Astrocyte of the cerebellum (primary cell): ENCODE measurements at regions not wholly inside any gene's neighbourhood (a gene's known extent, or its start where the extent isn't known, plus 50 kb on each side); places are given as distances from the start of the nearest gene placed in this dataset.

ENCODE experiments used
- DNase-seq: peaks from one replicate; pipeline ENCODE4 v3.0.0-alpha.2; 2011; ENCODE audit warnings: low read depth
- H3K4me3 ChIP-seq: 2 replicates; pipeline ENCODE4 v1.5.1; 2011; ENCODE audit warnings: mild to moderate bottlenecking, low read depth, low read length, moderate library complexity
- in situ Hi-C: cut with HindIII; loops from 2 replicates; pipeline ENCODE4 v1.10.0; 2017; ENCODE audit warnings: low sequenced_read_pairs
- TF ChIP-seq, protein P1 (sequence below): IDR thresholded peaks from 2 replicates; pipeline ENCODE4 v1.5.1; 2012; ENCODE audit warnings: low read length, low read depth, moderate library complexity, mild to moderate bottlenecking; ENCODE audit errors: missing control alignments

DNA sequence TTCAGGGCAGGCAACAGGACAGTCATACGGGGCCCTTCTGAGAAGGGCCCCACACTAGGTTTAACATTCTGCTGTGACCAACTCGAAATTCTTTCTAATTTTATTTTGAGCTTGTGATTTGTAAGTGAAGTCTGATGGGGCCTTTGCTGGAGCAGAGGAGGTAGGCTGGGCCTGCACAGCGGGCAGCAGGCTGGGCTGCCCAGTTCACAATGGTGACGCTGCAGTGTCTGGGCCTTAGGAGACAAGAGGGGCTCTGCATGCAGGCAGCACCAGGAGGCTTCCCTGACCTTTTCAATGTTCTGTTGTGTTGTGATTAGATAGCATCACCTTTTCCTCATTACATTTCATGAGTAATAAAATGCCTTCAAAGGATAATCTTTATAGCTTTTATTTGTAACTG, 175.1 kb downstream of the CXCL12 start:
- DNase-seq: no peak
- H3K4me3 ChIP-seq: no peak overlapping the region
- in situ Hi-C loops: no loop called here
- TF ChIP-seq, protein P1, sequence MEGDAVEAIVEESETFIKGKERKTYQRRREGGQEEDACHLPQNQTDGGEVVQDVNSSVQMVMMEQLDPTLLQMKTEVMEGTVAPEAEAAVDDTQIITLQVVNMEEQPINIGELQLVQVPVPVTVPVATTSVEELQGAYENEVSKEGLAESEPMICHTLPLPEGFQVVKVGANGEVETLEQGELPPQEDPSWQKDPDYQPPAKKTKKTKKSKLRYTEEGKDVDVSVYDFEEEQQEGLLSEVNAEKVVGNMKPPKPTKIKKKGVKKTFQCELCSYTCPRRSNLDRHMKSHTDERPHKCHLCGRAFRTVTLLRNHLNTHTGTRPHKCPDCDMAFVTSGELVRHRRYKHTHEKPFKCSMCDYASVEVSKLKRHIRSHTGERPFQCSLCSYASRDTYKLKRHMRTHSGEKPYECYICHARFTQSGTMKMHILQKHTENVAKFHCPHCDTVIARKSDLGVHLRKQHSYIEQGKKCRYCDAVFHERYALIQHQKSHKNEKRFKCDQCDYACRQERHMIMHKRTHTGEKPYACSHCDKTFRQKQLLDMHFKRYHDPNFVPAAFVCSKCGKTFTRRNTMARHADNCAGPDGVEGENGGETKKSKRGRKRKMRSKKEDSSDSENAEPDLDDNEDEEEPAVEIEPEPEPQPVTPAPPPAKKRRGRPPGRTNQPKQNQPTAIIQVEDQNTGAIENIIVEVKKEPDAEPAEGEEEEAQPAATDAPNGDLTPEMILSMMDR: no peak

DNA sequence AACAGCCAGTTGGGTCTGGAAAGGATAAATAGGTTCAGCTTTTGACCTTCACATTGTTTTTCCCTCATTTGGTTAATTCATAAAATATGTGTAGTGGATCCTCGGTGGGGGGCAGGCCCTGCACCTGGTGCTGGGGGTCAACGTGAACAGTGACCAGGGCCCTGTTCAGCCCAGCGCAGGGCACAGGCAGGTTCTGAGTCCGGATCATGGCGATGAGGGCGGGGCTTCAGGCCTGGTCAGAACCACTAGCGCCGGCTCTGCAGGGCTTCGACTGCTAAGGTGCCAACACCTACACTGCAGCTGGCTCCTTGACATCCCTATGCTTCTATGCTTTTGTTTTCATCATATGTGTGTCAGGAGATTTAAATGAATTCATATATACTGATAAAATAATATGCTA, 177.7 kb downstream of the CXCL12 start:
- in situ Hi-C loops: no loop called here
- TF ChIP-seq, protein P1: no peak
- no peak overlapping the region for H3K4me3 ChIP-seq
- no peak for DNase-seq

DNA sequence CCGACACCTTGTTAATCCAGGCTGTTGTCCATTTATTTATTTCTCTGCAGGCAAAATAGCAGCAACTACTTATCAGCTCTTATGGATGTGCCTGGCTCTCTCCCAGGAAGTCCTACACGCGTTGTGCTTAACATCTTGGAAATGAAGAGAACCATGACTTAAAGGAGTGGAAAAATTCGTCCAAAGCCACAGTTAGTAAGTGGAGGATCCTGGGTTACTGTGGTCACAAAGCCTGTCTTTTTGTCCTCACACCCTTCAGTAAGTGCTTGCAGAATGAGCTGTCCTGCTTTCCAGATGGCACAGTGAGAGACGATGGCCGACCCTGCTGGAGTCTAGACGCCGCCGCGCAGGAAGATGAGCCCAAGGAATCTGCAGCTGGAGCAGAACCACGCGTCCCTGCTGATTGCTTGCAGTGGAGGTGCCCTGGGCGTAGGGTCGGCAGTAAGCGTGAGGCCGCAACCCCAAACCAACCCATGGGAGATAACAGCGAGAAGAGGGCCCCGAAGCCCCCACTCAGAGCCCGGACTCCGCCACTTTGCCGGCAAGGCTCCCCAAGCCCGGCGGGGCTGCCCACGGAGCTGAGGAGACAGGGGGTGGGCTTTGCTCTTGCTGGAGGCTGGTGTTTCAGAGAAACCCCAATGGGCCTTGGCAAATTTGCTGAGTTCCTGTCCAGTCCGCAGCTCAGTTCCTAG, 178.6 kb downstream of the CXCL12 start:
- H3K4me3 ChIP-seq: no peak overlapping the region
- in situ Hi-C loops: no loop called here
- TF ChIP-seq, protein P1: no peak
- DNase-seq: no peak

DNA sequence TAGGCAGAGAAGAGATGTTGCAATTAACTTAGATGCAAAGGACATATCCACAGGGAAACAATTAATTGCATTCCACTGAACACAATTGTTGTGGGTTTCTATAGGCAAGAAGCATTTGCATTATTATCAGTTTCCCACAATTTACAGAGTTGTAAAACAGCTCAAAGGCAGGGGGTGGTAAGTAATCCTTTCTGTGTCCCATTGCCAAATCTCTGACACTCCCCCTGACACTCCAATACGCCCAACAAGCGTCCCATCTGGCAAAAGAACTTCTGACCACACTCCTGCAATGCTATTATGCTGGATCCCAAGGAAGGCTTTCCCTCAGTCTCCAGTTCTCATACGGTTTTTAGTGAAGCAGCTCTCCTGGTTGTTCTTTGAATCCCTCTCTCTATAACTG, 179.8 kb downstream of the CXCL12 start:
- no peak overlapping the region for H3K4me3 ChIP-seq
- DNase-seq: no peak
- in situ Hi-C loops: no loop called here
- TF ChIP-seq, protein P1: no peak

DNA sequence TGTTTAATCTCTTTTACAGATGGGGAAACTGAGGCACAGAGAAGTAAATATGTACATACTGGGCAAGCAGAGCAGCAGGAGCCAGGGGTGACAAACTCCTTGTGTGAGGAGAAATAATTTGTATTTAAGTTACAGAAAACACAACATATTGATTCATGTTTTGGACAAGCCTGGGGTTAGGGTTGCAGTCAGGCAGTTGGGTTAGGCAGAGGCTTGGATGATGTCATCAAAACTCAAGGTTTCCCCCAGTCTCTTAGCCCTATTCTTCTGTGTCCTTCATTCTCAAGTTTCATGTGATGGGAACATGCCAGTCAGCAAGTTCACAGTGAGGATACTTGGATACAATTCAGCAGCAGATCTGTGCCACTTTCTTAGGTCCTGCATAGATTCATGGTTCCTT, 181.4 kb downstream of the CXCL12 start:
- no peak overlapping the region for H3K4me3 ChIP-seq
- no peak for DNase-seq
- TF ChIP-seq, protein P1: no peak
- in situ Hi-C loops: no loop called here

DNA sequence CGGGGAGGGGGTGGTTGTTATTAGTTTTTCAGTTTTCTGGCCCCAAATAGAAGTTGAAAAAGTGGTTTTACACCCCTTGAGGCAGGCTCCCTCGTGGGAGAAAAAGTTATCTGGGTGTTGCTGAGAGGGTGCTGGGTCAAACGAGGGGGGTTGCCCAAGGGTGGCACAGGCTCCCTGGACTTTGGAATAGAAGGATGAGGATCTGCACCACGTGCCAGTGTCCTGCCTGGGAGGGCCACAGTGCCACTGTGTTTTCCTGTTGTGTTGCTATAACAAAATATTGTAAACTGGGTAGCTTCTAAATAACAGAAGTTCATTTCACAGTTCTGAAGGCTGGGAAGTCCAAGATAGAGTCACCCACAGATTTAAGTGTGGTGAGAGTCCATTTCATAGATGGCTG, 181.9 kb downstream of the CXCL12 start:
- in situ Hi-C loops: no loop called here
- TF ChIP-seq, protein P1: no peak
- H3K4me3 ChIP-seq: no peak overlapping the region
- DNase-seq: no peak
